ENCODE measurements at regions not wholly inside any gene's neighbourhood (a gene's known extent, or its start where the extent isn't known, plus 50 kb on each side); places are given as distances from the start of the nearest gene placed in this dataset.
"Not testable (repeated sequence)": the region's sequence is repeated elsewhere in the genome, so short reads cannot be mapped to it uniquely, and the experiment has no call there.

GRCh38 chr7:81185072-81185471, 266.2 kb upstream of the SEMA3C start (continued):
- TF ChIP-seq ZNF214 (tag by site-specific recombination; IDR thresholded peaks at IDR 0.05; ENCODE audit: borderline replicate concordance) (no peak), PRDM2 (tag by site-specific recombination; IDR thresholded peaks at IDR 0.05; ENCODE audit: borderline replicate concordance) (no peak), ZNF555 (tag by site-specific recombination; conservative IDR thresholded peaks at IDR 0.05) (no peak), ZNF645 (tag by site-specific recombination; IDR thresholded peaks at IDR 0.05) (no peak), ZNF596 (tag by site-specific recombination; IDR thresholded peaks at IDR 0.05) (no peak), ZNF610 (tag by site-specific recombination; IDR thresholded peaks at IDR 0.05; ENCODE audit: borderline replicate concordance) (no peak), KLF1 (tag by site-specific recombination; IDR thresholded peaks at IDR 0.05) (no peak), ZNF155 (tag by site-specific recombination; IDR thresholded peaks at IDR 0.05) (no peak), ZNF274 (IDR thresholded peaks at IDR 0.05; ENCODE audit: low read length) (no peak), ZNF274 (tag by site-specific recombination; IDR thresholded peaks at IDR 0.05; ENCODE audit: borderline replicate concordance) (no peak), ZNF76 (tag by site-specific recombination; IDR thresholded peaks at IDR 0.05; ENCODE audit: borderline replicate concordance, low read depth) (no peak)

DNA sequence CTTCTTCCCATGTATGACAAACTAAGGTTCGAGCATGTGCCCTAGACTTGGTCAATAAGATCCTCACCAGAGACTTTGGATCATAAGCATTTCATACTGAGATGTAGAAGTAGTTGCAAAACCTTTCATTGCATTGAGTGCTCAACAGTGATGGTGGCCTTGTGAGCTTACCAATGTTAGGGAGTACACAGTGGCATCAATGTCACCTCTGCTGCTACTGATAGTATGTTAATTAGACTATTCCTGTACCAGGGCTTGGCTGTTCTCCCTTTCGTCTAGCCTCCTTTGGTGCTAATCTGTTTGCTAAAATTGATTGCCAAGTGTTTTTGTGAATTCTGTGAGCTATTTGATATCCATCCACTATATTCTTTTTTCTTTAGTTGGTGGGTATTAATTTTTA, 264.5 kb upstream of the SEMA3C start:
- Histone ChIP-seq H3K4me1 (ENCODE audit: control insufficient read depth, insufficient read depth, low read length) (no peaks in the 10 kb centered on the region), H3K4me3 (ENCODE audit: low read depth, low read length) (no peak overlapping the region), H3K9me3 (ENCODE audit: control insufficient read depth, insufficient read depth, low read depth, low read length) (no peaks in the 10 kb centered on the region), H3K36me3 (ENCODE audit: control insufficient read depth in 2 of 2, insufficient read depth in 1 of 2, low read length in 2 of 2) (no peaks in the 10 kb centered on the region), H3K27ac (ENCODE audit: extremely low read depth, low read depth, low read length) (no peak overlapping the region)
- CTCF ChIA-PET = interaction anchor here (1.9 kb wide), 1 partner anchor 287 kb away, joined by 4 read pairs; no protein-coding TSS in a partner anchor
- TF ChIP-seq ZIC2 (tag by site-specific recombination; IDR thresholded peaks at IDR 0.05) (no peak), ZBTB10 (tag by site-specific recombination; IDR thresholded peaks at IDR 0.05) (no peak), ZNF114 (tag by site-specific recombination; IDR thresholded peaks at IDR 0.05) (no peak), ZSCAN30 (tag by site-specific recombination; IDR thresholded peaks at IDR 0.05) (no peak), ZNF596 (tag by site-specific recombination; IDR thresholded peaks at IDR 0.05) (no peak), ZNF776 (tag by site-specific recombination; IDR thresholded peaks at IDR 0.05; ENCODE audit: borderline replicate concordance) (no peak), GLI4 (tag by site-specific recombination; IDR thresholded peaks at IDR 0.05) (no peak), ZNF660 (tag by site-specific recombination; IDR thresholded peaks at IDR 0.05) (no peak), ZNF843 (tag by site-specific recombination; IDR thresholded peaks at IDR 0.05) (no peak)
- POLR2A ChIA-PET = no interaction called here

GRCh38 chr7:81182056-81182455, 263.2 kb upstream of the SEMA3C start:
- H3K4me1 ChIP-seq (ENCODE audit: control insufficient read depth, insufficient read depth, low read length); H3K27ac ChIP-seq (ENCODE audit: extremely low read depth, low read depth, low read length); H3K36me3 ChIP-seq (ENCODE audit: control insufficient read depth in 2 of 2, insufficient read depth in 1 of 2, low read length in 2 of 2); H3K9me3 ChIP-seq (ENCODE audit: control insufficient read depth, insufficient read depth, low read depth, low read length); H3K4me3 ChIP-seq (ENCODE audit: low read depth, low read length); POLR2A ChIA-PET: not testable (repeated sequence)
- CTCF ChIA-PET = interaction anchor here (0.6 to 1.9 kb wide), 2 partner anchors 287 to 289 kb away, joined by 3 to 4 read pairs; no protein-coding TSS in a partner anchor
